SK-N-SH treated with all-trans-retinoic acid at 6 μM for 48 hours (cell line): ENCODE measurements at regions not wholly inside any gene's neighbourhood (a gene's known extent, or its start where the extent isn't known, plus 50 kb on each side); places are given as distances from the start of the nearest gene placed in this dataset.
A peak's percentile ranks its signal among the peaks of the same experiment; 100 is the strongest.

Experiments used
- ARNTL ChIP-seq: fragments of 450-650 bp; formaldehyde crosslinking; IDR thresholded peaks from 2 replicates; pipeline ENCODE4 v1.5.0; 2020; ENCODE audit warnings: low read depth, mild to moderate bottlenecking, moderate library complexity, borderline replicate concordance
- BACH2 ChIP-seq: fragments of 250-450 bp; sonication (Bioruptor Pico); IDR thresholded peaks from 2 replicates; pipeline ENCODE4 v1.9.0; 2021; ENCODE audit warnings: mild to moderate bottlenecking, borderline replicate concordance
- ZC3H10 ChIP-seq: fragments of 250-450 bp; sonication (Bioruptor Pico); IDR thresholded peaks from 2 replicates; pipeline ENCODE4 v1.5.1; 2021; ENCODE audit warnings: mild to moderate bottlenecking, moderate library complexity
- ZFP3 ChIP-seq: fragments of 250-450 bp; sonication (Bioruptor Pico); IDR thresholded peaks from 2 replicates; pipeline ENCODE4 v1.5.0; 2020; ENCODE audit warnings: mild to moderate bottlenecking, moderate library complexity
- ZNF565 ChIP-seq: fragments of 450-650 bp; formaldehyde crosslinking; conservative IDR thresholded peaks from 2 replicates; pipeline ENCODE4 v1.5.0; 2020; ENCODE audit warnings: low read depth, mild to moderate bottlenecking, moderate library complexity
- ZNF70 ChIP-seq: fragments of 450-650 bp; formaldehyde crosslinking; IDR thresholded peaks from 2 replicates; pipeline ENCODE4 v1.5.0; 2020; ENCODE audit warnings: mild to moderate bottlenecking, moderate library complexity
- ZNF8 ChIP-seq: fragments of 450-650 bp; formaldehyde crosslinking; IDR thresholded peaks from 2 replicates; pipeline ENCODE4 v1.5.0; 2020; ENCODE audit warnings: mild to moderate bottlenecking, moderate library complexity
- TF ChIP-seq, protein P1 (sequence below): fragments of 250-450 bp; sonication (Bioruptor Pico); IDR thresholded peaks from 2 replicates; pipeline ENCODE4 v1.5.1; 2021; ENCODE audit warnings: mild to moderate bottlenecking, moderate library complexity
- TF ChIP-seq, protein P2 (sequence below): fragments of 250-450 bp; sonication (Bioruptor Pico); IDR thresholded peaks from 2 replicates; pipeline ENCODE4 v1.8.0; 2020; ENCODE audit warnings: mild to moderate bottlenecking, moderate library complexity, borderline replicate concordance

DNA sequence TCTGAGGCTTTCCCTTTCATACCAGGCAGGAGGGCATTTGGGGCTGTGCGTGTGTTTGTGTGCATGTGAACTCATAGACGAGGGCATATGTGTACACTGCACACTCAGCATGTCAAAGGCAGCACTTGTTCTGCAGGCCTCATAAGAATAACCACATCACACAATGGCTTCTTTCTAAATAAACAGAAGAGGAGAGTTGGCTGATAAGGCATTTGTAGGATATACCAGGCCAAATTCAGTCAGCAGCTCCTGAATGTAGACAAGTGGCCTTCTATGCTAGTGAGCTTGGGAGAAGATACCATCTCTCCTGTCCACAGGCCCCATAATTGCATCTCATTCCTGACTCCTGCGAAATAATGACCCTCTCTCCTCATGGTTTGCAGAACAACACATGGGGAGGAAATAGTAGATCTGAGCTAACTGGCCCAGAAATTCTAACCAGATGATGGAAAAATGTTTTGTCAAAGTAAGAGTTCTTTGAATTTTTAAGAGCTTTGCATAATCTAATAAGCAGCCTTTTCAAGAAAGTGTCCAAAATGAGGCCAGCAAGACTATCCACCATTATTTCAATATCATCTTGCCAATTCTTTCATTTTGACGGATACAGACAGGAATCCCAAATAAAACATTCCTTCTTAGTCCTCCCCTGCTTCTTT is 60.5 kb upstream of the GAS1 start:
- TF ChIP-seq ZC3H10 (CRISPR knock-in tag) (no peak), ZNF70 (CRISPR knock-in tag) (0 out of 2 replicates have a peak, but pooled peaks have one; percentile 35), ZNF8 (CRISPR knock-in tag) (no peak), ARNTL (CRISPR knock-in tag) (no peak), ZFP3 (CRISPR knock-in tag) (no peak), BACH2 (CRISPR knock-in tag) (no peak), ZNF565 (CRISPR knock-in tag) (no peak)
- TF ChIP-seq, protein P1, sequence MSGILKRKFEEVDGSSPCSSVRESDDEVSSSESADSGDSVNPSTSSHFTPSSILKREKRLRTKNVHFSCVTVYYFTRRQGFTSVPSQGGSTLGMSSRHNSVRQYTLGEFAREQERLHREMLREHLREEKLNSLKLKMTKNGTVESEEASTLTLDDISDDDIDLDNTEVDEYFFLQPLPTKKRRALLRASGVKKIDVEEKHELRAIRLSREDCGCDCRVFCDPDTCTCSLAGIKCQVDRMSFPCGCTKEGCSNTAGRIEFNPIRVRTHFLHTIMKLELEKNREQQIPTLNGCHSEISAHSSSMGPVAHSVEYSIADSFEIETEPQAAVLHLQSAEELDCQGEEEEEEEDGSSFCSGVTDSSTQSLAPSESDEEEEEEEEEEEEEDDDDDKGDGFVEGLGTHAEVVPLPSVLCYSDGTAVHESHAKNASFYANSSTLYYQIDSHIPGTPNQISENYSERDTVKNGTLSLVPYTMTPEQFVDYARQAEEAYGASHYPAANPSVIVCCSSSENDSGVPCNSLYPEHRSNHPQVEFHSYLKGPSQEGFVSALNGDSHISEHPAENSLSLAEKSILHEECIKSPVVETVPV (CRISPR knock-in tag), result no peak
- TF ChIP-seq, protein P2, sequence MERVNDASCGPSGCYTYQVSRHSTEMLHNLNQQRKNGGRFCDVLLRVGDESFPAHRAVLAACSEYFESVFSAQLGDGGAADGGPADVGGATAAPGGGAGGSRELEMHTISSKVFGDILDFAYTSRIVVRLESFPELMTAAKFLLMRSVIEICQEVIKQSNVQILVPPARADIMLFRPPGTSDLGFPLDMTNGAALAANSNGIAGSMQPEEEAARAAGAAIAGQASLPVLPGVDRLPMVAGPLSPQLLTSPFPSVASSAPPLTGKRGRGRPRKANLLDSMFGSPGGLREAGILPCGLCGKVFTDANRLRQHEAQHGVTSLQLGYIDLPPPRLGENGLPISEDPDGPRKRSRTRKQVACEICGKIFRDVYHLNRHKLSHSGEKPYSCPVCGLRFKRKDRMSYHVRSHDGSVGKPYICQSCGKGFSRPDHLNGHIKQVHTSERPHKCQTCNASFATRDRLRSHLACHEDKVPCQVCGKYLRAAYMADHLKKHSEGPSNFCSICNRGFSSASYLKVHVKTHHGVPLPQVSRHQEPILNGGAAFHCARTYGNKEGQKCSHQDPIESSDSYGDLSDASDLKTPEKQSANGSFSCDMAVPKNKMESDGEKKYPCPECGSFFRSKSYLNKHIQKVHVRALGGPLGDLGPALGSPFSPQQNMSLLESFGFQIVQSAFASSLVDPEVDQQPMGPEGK (CRISPR knock-in tag), result no peak
